COLO668 (cell line): ENCODE measurements at regions not wholly inside any gene's neighbourhood (a gene's known extent, or its start where the extent isn't known, plus 50 kb on each side); places are given as distances from the start of the nearest gene placed in this dataset.

Source experiments
- DNase-seq: peaks from one replicate; lab custom pipeline; 2025; ENCODE audit not compliant: unreplicated experiment; lab: John Stamatoyannopoulos, UW

DNA sequence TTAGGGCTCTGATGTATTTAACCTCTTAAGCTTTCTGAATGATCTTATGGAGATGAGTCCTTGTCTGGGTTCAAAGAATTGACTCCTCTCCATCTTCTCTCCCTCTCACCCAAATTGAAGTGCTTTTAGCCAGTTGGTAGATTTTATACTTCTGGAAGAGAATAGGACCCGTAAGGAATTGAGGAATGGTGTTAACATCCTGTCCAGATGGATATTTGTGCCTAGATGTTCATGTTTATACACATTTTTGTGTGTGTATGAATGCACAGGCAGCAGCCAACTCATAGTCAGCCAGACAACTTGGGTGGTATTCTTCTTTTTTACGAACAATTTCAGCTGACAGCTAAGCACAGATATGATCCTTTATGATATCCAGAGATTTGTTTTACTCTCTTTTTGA, 449.6 kb upstream of the RGS6 start:
- DNase-seq: no peak

DNA sequence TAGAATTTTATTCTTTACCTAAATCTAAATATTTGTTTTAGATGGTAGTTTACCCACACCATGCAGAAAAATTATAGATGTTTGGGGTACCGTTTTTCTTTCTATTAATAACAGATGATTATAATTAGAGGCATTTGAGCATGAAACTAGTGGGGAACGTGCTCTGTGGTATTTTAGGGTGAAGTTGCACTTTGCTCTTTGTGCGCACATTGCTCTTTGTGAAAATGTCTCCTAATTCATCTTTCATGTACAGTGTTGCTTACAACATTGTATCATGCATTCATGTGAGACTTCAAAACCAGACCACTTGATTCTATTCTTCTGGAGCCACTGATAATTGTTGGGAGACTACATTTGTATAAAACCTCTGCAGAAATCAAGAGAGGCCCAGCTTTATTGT, 449.1 kb upstream of the RGS6 start:
- DNase-seq: no peak

DNA sequence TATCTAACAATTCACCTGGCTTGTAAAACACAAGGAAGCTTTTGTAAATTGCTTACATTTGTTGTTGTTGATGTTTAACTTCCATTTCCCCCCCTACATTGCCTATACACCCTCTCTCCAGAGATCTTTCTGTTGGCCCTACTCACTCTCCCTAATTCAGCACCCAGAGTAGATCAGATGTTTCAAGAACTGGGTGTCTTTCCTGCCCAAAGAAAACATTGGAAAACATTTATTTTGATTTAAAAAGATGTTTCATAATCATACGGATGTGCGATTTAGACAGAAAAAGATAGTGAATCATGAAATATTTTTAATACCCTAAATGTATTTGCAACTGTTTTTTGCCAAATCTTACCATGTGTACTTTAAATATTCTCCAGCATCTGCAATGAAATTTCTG, 446.4 kb upstream of the RGS6 start:
- DNase-seq: no peak

DNA sequence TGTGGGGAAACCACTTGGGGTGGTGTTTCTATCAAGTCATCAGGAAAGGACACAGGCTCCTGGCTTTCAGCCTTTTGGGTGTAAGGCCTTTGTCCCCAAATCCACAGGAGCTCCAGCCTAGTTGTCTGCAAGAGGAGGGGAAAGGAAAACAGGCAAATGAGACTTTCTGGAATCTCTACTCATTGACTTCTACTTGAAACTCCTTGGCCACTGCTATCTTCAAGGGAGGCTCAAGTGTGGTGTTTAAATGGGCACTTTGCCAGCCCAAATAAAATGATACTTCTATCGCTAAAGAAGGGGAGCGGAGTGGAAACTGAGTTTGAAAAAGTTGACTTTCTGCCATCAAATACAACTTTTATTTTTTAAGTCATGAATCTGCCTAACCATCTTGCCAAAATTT, 445.9 kb upstream of the RGS6 start:
- no peak for DNase-seq

DNA sequence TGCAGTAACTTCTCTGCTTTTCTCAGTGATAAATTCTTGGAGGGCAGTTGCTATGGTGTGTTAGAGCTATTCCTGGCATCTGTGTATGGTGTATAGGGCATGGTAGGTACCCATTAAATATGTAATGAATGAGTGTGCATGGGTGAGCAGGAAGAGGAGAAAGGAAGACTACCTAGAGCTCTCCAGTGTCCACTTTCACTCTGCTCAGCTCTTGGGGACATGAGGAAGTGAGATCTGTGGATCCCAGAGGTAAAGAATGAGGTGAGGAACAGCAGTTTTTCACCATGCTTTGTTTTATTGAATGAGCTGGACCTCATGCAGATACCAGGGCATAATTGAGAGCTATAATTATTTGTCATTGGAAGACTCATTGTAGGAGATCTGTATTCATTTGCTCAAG, 444.8 kb upstream of the RGS6 start:
- no peak for DNase-seq

DNA sequence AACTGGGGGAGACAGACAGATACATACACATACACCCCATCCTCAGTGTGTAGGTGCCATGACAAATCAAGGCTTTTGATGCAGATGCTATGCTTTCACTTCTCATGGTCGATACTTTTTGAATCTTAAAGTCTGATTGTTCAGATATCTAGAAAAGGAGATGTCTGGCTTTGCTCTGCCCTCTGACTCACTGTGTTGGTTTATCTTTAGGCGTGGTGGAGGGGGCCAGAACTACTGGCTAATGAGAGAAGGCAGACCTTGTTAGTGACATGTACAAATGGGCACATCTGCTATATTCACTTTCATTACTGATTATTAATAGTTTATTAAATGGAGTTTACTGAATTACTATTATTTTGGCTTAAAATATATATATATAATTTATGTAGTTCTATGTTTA, 444.3 kb upstream of the RGS6 start:
- DNase-seq: no peak

DNA sequence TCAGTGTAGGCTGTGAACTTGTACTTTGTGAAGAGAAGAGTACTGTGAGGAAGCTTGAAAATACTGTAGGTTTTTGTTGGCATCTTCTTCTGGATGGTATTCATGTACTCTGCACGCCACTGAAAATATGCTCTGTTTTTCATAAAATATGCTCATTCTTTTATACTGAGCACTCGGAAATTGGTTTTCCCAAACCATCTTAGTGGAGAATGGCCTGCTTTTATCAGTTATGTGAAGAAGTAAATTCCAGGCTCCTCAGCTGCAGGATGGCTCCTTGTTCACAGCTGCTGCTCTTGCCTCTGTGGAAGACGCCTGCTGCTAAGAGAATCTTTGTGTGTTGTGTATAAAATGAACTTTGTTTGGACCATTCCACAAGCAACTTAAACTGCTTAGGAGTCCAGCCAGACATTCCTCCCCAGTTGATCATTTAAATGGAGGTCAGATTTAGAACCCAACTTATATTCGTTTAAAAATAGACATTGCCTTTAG, 443.5 kb upstream of the RGS6 start:
- DNase-seq: no peak

DNA sequence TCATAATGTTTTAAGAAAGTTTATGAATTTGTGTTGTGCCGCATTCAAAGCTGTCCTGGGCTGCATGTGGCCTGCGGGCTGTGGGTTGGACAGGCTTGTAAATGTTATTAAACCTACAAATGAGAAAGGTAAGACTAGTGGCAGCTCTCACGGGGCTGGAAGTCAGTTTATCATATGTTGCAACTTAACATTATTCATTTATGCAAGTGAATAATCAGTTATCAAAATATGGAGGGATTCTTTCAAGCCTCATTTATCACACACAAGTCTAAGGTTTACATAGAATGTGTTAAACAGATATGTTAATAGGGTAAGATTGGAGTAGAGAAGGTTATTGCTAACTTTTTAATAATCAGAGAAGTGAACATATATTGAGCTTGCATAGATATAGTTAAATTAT, 442.5 kb upstream of the RGS6 start:
- no peak for DNase-seq

DNA sequence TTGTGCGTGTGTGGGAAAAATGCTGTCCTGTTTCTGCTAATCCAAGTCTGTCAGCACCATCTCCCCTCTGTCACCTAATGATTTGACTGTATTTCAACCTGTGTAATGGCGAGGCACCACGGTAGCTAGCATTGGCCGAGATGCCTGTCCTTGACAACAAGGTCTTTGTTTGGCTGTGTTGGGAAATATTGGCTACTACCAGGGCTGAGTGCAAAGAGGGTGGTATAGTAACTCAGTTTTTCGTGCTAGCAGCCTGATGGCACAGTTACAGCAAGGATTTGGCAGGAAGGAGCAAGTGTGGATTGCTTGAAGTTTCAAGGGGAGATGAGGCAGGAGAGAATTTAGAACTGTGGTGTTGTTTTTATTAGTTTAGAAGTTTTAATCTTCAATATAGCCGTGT, 440.3 kb upstream of the RGS6 start:
- DNase-seq: no peak

DNA sequence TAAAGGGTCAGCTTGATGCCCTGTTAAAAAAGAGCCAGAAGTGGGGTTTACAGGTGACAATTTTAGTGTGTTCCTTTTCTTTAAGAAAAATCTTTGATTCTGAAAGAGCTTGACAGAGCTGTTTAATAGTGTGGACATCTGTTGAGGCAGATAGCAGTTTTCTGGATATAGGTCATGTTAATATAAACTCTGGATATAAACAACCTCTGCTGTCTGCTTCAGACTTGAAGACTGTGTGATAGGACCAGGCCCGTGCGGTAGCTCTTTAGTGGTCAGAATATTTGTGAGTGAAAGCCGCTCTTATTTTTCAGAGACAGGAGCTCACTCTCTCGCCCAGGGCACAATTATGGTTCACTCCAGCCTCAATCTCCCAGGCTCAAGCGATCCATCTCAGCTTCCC, 439.9 kb upstream of the RGS6 start:
- no peak for DNase-seq

DNA sequence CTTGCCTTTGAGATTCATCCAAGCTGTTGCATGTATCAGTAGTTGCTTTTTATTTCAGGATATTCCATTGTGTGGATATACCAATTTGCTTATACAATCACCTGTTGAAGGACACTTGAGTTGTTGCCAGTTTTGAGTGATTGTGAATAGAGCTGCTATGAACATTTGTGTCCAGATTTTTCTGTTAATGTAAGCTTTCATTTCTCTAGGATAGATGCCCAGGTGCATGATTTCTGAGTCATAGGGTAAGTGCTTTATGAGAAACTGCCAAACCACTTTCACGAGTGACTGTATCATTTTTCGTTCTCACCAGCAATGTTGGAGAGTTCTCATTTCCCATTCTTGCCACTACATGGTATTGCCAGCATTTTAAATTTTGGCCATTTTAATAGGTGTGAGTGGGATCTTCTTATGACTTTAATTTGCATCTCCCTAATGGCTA, 434.6 kb upstream of the RGS6 start:
- no peak for DNase-seq

DNA sequence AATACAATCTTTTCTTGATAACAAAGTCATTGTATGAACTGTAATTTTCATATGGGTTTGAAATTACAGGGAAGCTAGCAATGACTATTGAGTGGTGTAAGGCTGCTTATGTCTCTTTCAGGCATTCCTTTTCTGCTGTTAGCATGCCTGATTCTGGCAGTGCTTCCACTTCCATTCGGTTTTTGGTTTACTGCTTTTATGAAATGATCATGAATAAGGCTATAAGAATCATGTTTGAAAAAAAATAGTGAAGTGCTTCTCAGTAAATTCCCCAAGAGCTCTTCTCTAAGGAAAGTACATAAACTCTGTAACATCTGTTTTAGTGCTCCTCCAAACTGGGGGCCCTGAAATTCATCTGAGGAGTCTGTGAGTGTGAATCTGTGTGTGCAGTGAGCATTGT, 434.0 kb upstream of the RGS6 start:
- no peak for DNase-seq

DNA sequence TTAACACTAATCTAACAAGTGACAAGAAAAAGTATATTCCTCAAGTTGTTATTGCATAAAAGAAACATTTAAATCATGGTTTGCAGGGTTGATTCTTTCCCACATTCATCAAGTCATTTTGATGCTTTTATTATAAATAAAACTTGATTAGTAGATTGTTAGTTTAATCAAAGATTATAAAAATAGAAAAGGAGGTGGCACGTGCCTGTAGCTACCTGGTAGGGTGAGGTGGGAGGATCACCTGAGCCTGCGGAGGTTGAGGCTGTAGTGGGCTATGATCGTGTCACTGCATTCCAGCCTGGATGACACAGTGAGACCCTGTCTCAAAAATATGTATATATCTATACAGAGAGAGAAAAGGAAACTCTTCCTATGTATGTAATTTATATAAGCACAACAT, 433.2 kb upstream of the RGS6 start:
- no peak for DNase-seq

DNA sequence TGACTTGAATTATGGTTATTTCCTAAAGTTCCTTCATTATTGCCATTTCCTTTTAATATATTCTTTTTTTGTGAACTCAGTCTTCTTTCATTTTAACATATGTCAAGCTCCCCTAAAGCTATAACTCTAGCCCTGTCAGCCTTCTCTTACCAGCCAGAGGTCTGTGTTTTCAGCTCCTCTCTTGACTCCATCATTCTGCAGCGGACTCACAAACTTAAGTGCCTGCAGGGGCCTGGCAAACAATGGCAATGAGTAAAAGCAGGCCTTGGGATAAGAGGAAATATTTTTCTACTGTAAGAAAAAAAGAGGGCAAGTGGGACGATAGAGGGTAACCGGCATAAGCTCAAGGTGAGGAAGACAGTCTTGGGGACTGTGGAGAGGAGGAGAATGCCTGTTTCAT, 424.5 kb upstream of the RGS6 start:
- no peak for DNase-seq

DNA sequence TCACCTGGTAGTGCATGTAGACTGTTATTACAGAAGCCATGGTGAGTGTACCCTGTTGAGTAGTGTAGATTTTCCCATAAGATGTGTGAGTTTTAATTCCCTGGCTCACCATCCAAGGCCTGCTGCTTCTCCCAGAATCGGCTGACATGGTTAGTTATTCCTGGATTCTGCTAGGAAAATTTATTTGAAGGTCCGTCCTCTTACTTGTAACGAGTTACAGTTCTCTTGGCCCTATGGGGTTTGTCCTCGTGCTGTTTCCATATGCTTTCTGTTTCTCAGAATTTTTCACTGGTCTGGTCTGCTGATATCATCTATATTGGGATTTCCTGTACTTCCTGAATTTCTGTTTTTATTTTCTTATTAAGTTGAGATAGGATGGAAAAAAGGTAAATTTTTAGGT, 423.3 kb upstream of the RGS6 start:
- no peak for DNase-seq

DNA sequence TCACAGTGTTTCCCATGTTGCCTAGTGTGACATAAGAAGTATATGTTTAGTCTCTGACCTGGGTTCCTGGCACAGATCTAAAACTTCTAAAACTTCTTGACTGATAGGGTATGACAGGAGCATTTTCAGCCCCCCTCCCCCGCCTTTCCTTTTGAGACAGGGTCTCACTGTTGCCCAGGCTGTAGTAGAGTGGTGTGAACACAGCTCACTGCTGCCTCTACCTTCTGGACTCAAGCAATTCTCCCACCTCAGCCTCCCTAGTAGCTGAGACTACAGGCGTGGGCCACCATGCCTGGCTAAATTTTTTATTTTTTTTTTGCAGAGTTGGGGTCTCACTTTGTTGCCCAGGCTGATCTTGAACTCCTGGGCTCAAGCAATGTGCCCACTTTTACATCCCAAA, 421.1 kb upstream of the RGS6 start:
- no peak for DNase-seq

DNA sequence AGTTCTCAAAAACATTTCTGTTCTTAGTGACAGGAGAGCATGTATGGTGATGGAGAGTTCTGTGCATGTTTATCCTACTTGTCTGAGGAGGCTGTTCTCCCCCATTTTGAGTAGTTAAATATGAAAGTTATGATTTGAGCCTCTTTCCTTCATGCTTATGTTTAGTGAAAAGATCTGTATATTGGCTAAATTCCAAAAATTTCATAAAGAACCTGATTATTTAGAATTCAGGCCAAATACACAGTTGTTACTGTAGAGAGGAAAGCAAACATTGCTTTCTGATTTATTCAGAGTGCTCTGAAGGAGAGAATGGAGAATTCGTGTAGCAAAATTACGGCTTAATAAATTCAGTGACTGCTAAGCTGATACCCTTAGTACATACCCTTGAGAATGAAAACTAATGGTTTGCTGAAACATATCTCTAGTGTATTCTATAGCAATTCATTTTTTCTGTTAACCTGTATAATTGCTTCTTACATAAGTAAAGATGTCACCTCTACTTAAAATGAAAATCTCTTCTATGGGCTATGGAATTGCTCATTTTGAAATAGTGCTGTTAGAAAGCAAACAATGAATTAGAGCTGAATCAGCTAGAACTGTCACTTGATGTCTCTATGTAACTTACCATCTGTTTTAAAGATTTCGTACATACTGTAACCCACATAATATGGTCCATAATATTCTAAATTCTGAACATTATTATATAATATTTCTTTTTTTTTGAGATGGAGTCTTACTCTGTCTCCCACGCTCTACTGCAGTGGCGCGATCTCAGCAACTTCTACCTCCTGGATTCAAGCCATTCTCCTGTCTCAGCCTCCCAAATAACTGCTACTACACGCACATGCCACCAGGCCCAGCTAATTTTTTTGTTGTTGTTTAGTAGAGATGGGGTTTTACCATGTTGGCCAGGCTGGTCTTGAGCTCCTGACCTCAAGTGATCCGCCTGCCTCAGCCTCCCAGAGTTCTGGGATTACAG, 417.0 kb upstream of the RGS6 start:
- DNase-seq: no peak

DNA sequence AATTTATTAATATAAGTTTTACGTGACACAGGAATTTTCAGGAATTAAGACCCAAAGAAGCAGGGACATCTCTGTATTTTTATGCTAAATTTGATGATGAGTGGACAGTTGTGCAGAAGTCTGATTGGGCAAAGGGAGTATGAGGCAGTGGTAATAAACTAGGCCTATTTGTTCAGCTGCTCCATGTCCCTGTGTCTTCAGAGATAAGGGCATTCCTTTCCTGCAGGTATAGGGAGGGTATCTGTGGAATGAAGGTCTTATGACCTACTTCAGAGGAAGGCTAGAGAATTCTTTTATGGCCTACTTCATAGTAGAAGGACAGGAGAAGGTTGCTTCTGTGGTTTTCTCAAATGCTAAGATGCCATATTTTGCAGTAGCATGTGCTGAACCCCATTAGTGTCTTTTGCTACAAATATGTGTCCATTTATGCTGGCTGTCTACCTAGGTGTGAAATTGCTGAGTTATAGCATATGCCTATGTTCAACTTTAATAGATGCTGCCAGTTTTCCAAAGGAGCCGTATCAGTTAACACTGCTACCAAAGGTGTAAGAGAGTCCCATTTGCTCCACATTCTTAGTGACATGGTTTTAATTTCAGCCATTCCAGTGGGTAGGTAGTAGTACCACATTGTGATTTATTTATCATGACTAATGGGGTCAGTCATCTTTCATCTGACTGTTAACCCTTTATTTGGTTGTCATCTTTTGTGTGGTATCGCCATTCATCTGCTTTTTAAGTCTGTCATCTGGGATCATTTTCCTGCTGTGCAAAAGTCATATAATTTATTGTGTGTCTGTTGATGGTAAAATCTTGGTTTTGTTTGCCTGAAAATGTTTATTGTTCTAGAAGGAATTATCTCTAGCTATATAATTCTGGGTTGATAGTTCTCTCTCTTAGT, 410.7 kb upstream of the RGS6 start:
- DNase-seq: no peak

DNA sequence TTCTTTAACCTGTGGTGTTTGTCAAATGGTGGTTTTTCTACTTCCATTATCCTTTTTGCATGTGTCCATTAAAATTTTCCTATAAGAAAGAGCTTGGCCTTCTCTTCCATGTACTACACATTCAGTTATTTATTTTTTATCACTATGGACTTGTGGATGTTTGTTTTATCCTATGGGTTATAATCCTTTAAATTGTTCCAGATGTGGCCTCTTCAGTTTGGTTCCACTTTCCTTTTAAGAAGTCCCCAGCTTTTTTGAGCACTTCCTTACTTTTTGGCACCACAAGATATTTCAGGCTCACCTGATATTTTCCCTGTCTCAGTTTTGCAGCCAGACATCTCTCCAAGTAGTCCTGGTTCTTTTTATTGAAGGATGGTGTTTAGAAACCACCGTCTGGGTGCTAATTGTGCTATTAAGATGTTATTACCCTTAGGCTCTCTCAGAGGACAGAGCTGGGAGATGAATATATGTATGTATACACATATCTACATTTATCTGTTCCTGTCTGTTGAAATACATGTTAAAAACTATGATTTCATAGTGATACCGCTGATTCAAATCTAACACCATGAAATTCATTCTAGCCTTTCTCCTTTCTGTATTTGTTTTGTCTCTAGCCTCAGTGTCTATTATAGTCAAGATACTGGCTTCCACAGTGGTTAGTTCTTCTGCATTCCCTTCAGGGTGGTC, 408.5 kb upstream of the RGS6 start:
- DNase-seq: no peak

DNA sequence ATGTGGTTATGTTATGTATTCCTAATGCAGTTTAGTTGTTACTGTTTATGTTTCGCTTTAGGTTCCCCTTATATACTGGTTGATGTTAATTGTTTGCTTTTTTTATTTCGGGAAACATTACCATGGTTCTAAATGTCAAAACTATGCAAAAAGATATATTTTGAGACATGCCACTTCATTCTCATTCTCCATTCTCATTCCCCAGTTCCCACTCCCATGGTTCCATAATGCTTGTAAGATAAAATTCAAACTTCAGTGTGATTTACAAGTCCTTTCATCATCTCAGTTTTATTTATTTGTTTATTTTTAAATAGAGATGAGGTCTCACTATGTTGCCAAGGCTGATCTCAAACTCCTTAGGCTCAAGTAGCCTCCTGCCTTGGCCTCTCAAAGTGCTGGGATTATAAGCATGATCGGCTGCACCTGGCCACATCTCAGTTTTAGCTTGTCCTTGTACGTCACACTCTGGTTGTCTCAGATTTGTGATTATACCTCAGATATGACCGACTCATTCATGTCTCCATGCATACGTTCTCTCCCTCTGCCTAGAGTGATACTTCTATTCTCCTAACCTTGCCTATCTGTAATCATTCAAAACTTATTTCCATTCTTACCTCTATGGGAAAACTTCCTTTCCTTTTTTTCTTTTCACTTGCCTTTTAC, 407.8 kb upstream of the RGS6 start:
- no peak for DNase-seq
